OCI-LY1 (cell line): ENCODE measurements at regions not wholly inside any gene's neighbourhood (a gene's known extent, or its start where the extent isn't known, plus 50 kb on each side); places are given as distances from the start of the nearest gene placed in this dataset.

ENCODE experiments used
- H2AFZ ChIP-seq: fragments of 200-600 bp; sonication (generic), shearing (Covaris generic); 2 replicates; pipeline ENCODE4 v1.6.0; 2014; ENCODE audit warnings: antibody characterized with exemption, mild to moderate bottlenecking, low read length
- H3F3A ChIP-seq: fragments of 200-600 bp; sonication (generic), shearing (Covaris generic); 2 replicates; pipeline ENCODE4 v1.6.0; 2014; ENCODE audit warnings: mild to moderate bottlenecking, antibody characterized with exemption, low read length, moderate library complexity; ENCODE audit not compliant: insufficient read depth
- H3K27ac ChIP-seq: fragments of 200-600 bp; sonication (generic); 2 replicates; pipeline ENCODE4 v1.5.1; 2014; ENCODE audit warnings: low read length, mixed run types, mild to moderate bottlenecking, low read depth; ENCODE audit not compliant: poor library complexity, severe bottlenecking
- H3K27me3 ChIP-seq: fragments of 200-600 bp; sonication (generic); 2 replicates; pipeline ENCODE4 v1.6.0; 2014; ENCODE audit warnings: antibody characterized with exemption, mild to moderate bottlenecking, low read length, moderate library complexity; ENCODE audit not compliant: insufficient read depth
- H3K36me3 ChIP-seq: fragments of 200-600 bp; sonication (generic); 2 replicates; pipeline ENCODE4 v1.6.1; 2014; ENCODE audit warnings: mild to moderate bottlenecking, antibody characterized with exemption, low read length, moderate library complexity, mixed read lengths; ENCODE audit not compliant: insufficient read depth
- H3K4me1 ChIP-seq: fragments of 200-600 bp; sonication (generic); 2 replicates; pipeline ENCODE4 v1.5.1; 2014; ENCODE audit warnings: mild to moderate bottlenecking, low read length, moderate library complexity; ENCODE audit not compliant: insufficient read depth, severe bottlenecking
- H3K4me2 ChIP-seq: fragments of 200-600 bp; sonication (generic), shearing (Covaris generic); 2 replicates; pipeline ENCODE4 v1.6.1; 2014; ENCODE audit warnings: low read length
- H3K4me3 ChIP-seq: fragments of 200-600 bp; sonication (generic); 2 replicates; pipeline ENCODE4 v1.5.1; 2014; ENCODE audit warnings: low read length, low read depth, mild to moderate bottlenecking, mixed read lengths; ENCODE audit not compliant: poor library complexity, severe bottlenecking
- H3K79me2 ChIP-seq: fragments of 200-600 bp; shearing (Covaris generic); 2 replicates; pipeline ENCODE4 v1.6.1; 2016; ENCODE audit warnings: mixed run types, low read length, mixed read lengths; ENCODE audit not compliant: insufficient read depth
- H3K9ac ChIP-seq: fragments of 200-600 bp; sonication (generic), shearing (Covaris generic); 2 replicates; pipeline ENCODE4 v1.6.1; 2014; ENCODE audit warnings: mild to moderate bottlenecking, low read length, mixed read lengths
- H3K9me2 ChIP-seq: fragments of 200-600 bp; sonication (generic), shearing (Covaris generic); 2 replicates; pipeline ENCODE4 v1.6.1; 2014; ENCODE audit warnings: low read depth, mild to moderate bottlenecking, low read length, mixed read lengths
- H3K9me3 ChIP-seq: fragments of 200-600 bp; shearing (Covaris generic); 2 replicates; pipeline ENCODE4 v1.6.1; 2014; ENCODE audit warnings: low read length, mixed read lengths
- H4K20me1 ChIP-seq: fragments of 200-600 bp; sonication (generic), shearing (Covaris generic); 2 replicates; pipeline ENCODE4 v1.6.0; 2016; ENCODE audit warnings: mild to moderate bottlenecking, low read length; ENCODE audit not compliant: insufficient read depth
- CTCF ChIP-seq: fragments of 200-600 bp; sonication (generic), shearing (Covaris generic); IDR thresholded peaks from 2 replicates; pipeline ENCODE4 v1.5.1; 2017; ENCODE audit warnings: mild to moderate bottlenecking, antibody characterized with exemption, low read length, moderate library complexity, mixed read lengths
- EZH2 ChIP-seq: fragments of 200-600 bp; sonication (generic), shearing (Covaris generic); IDR thresholded peaks from 2 replicates; pipeline ENCODE4 v1.8.0; 2017; ENCODE audit warnings: borderline replicate concordance, mixed run types, mild to moderate bottlenecking, antibody characterized with exemption, low read length, moderate library complexity, mixed read lengths

- Histone ChIP-seq H3K79me2 (no peaks in the 10 kb centered on the region), H3F3A (no peaks in the 10 kb centered on the region), H3K4me3 (no peak overlapping the region), H3K9me2 (no peaks in the 10 kb centered on the region), H2AFZ (peak overlapping the region; percentile 99), H3K4me1 (peaks cover 20% of the 10 kb centered on the region), H4K20me1 (no peaks in the 10 kb centered on the region), H3K9me3 (no peaks in the 10 kb centered on the region), H3K4me2 (no peak overlapping the region), H3K27ac (peak overlapping the region; percentile 44), H3K9ac (no peak overlapping the region), H3K27me3 (no peaks in the 10 kb centered on the region), H3K36me3 (no peaks in the 10 kb centered on the region)
- TF ChIP-seq EZH2: no peak
- no peak for TF ChIP-seq CTCF
Observed at GRCh38 chr3:35849496-35849895, 210.2 kb downstream of the ARPP21 start.

GRCh38 chr3:35849963-35850362, 210.6 kb downstream of the ARPP21 start:
- peak overlapping the region; percentile 99 for H2AFZ ChIP-seq
- no peak overlapping the region for H3K4me3 ChIP-seq
- H4K20me1 ChIP-seq: no peaks in the 10 kb centered on the region
- H3K9me2 ChIP-seq: no peaks in the 10 kb centered on the region
- H3K9ac ChIP-seq: no peak overlapping the region
- no peaks in the 10 kb centered on the region for H3K27me3 ChIP-seq
- no peaks in the 10 kb centered on the region for H3F3A ChIP-seq
- H3K36me3 ChIP-seq: no peaks in the 10 kb centered on the region
- no peak for TF ChIP-seq CTCF
- TF ChIP-seq EZH2: no peak
- H3K27ac ChIP-seq: peak overlapping the region; percentile 44
- peaks cover 20% of the 10 kb centered on the region for H3K4me1 ChIP-seq
- H3K4me2 ChIP-seq: peak overlapping the region; percentile 19; the same call in 1 of the 2 replicates
- no peaks in the 10 kb centered on the region for H3K9me3 ChIP-seq
- H3K79me2 ChIP-seq: no peaks in the 10 kb centered on the region

- H3K27me3 ChIP-seq: no peaks in the 10 kb centered on the region
- peaks cover 46% of the 10 kb centered on the region for H3K4me1 ChIP-seq
- no peaks in the 10 kb centered on the region for H3K9me2 ChIP-seq
- peak overlapping the region; percentile 70 for H2AFZ ChIP-seq
- H3K79me2 ChIP-seq: no peaks in the 10 kb centered on the region
- H3K4me3 ChIP-seq: peak overlapping the region; percentile 19
- H3K36me3 ChIP-seq: no peaks in the 10 kb centered on the region
- peak overlapping the region; percentile 74 for H3K27ac ChIP-seq
- peak overlapping the region; percentile 56 for H3K4me2 ChIP-seq
- H3K9ac ChIP-seq: peak overlapping the region; percentile 21
- TF ChIP-seq CTCF: no peak
- no peak for TF ChIP-seq EZH2
- H3K9me3 ChIP-seq: no peaks in the 10 kb centered on the region
- no peaks in the 10 kb centered on the region for H4K20me1 ChIP-seq
- H3F3A ChIP-seq: no peaks in the 10 kb centered on the region
Observed at GRCh38 chr3:35857004-35857403, 217.7 kb downstream of the ARPP21 start.
